Sigmoid colon (tissue), 6 donors: ENCODE measurements at regions not wholly inside any gene's neighbourhood (a gene's known extent, or its start where the extent isn't known, plus 50 kb on each side); places are given as distances from the start of the nearest gene placed in this dataset.

Experiments
- DNase-seq: peaks from one replicate; pipeline ENCODE4 v3.0.0-alpha.2; 2019
- H3K27ac ChIP-seq, 4 donors: fragments of 200-600 bp; sonication (generic); one replicate each; pipeline ENCODE4 v1.5.1; 2016 to 2019; ENCODE audit warnings: mild to moderate bottlenecking in 1 of 4
- H3K27me3 ChIP-seq, 3 donors: fragments of 200-600 bp; sonication (generic); one replicate each; pipeline ENCODE4 v1.5.1; 2019; ENCODE audit warnings: mild to moderate bottlenecking in 1 of 3
- H3K36me3 ChIP-seq, 4 donors: fragments of 200-600 bp; sonication (generic); one replicate each; pipeline ENCODE4 v1.5.1; 2016 to 2019
- H3K4me1 ChIP-seq, 4 donors: fragments of 200-600 bp; sonication (generic); one replicate each; pipeline ENCODE4 v1.5.1; 2017 to 2019
- H3K4me3 ChIP-seq, 4 donors: fragments of 200-600 bp; sonication (generic); one replicate each; pipeline ENCODE4 v1.5.1; 2017 to 2019; ENCODE audit warnings: mild to moderate bottlenecking in 2 of 4, moderate library complexity in 1 of 4
- H3K9me3 ChIP-seq, 4 donors: fragments of 200-600 bp in 3 of 4; sonication (generic) in 3 of 4; one replicate each; pipeline versions ENCODE4 v1.5.1 to v1.6.1; 2013 to 2019
- EP300 ChIP-seq, 4 donors: sonication (generic); formaldehyde crosslinking; IDR thresholded peaks; one replicate each; pipeline ENCODE4 v1.6.1; 2017; ENCODE audit warnings: antibody characterized with exemption in 4 of 4
- POLR2A ChIP-seq, 2 donors: fragments of 450-650 bp; IDR thresholded peaks; one replicate each; pipeline ENCODE4 v1.6.1; 2016; ENCODE audit warnings: antibody characterized with exemption in 2 of 2, mild to moderate bottlenecking in 2 of 2, moderate library complexity in 2 of 2
- POLR2AphosphoS5 ChIP-seq, 4 donors: sonication (generic); formaldehyde crosslinking; IDR thresholded peaks; one replicate each; pipeline ENCODE4 v1.6.1; 2017; ENCODE audit warnings: antibody characterized with exemption in 4 of 4
- WGBS, 2 donors: extraction: QIAGEN DNeasy Blood & Tissue Kit; methylation state at CpG; one replicate each; pipeline ENCODE4 v1.1.7; 2013; 5-methylcytosine and 5-hydroxymethylcytosine counted together
- intact Hi-C: fragments of 100-400 bp; cut with DNase I; formaldehyde crosslinking; loops from one replicate; pipeline ENCODE4 v1.15.1; 2023
- TF ChIP-seq, protein P1 (sequence below), 4 experiments: fragments of 450-650 bp in 3 of 4; fragments of 200-600 bp in 1 of 4; IDR thresholded peaks; one replicate each; pipeline ENCODE4 v1.5.1; 2016 to 2019; ENCODE audit warnings: antibody characterized with exemption in 4 of 4, mild to moderate bottlenecking in 3 of 4, moderate library complexity in 2 of 4
- donor health status: healthy with polysubstance abuse.
- donor health status: healthy.

DNA sequence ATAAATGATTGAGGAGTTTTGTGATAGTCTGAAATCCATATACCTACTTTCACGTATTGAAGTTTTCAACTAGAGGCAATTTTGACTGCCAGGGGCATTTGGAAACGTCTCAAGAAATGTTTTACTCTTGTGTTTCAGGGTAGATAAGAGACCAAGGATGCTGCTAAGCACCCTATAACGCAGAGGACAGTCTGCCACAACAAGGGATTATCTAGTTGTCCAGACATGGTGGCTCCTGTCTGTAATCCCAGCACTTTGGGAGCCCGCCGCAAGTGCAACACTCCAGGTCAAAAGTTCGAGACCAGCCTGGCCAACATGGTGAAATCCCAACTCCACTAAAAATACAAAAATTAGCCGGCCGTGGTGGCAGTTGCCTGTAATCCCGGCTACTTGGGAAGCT, 133.7 kb upstream of the CCNG1 start:
- no peaks in the 10 kb centered on the region for H3K4me1 ChIP-seq
- WGBS, 2 donors: 84 to 85% methylated on average over 9 of the region's 9 CpGs
- intact Hi-C loops: no loop called here

DNA sequence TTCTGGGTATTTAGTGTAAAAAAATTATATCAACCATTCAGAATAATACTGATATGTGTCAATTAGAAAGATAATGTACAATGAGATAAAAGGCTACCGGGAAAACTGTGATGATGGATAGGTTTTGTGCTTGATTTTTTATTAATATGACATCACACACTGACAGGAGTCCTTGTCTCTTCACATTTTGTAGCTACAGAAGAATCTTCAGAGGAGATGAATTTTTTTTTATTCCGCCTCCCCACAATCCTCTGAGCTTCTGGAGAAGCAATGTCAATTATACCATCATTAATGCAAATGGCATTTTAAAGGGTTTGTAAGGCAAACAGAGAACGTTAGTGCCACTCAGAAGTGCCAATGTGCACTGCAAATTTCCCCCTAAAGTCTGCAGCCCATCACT, 131.7 kb upstream of the CCNG1 start:
- no peaks in the 10 kb centered on the region for H3K9me3 ChIP-seq
- H3K4me1 ChIP-seq: no peaks in the 10 kb centered on the region
- WGBS, 2 donors: 55 to 63% methylated on average over 3 of the region's 3 CpGs
- no peaks in the 10 kb centered on the region for H3K27me3 ChIP-seq
- DNase-seq: no peak
- no peak overlapping the region for H3K4me3 ChIP-seq
- H3K27ac ChIP-seq: no peak overlapping the region
- intact Hi-C loops: no loop called here
- no peak for TF ChIP-seq EP300 (IDR thresholded peaks at IDR 0.05)
- TF ChIP-seq, protein P1, sequence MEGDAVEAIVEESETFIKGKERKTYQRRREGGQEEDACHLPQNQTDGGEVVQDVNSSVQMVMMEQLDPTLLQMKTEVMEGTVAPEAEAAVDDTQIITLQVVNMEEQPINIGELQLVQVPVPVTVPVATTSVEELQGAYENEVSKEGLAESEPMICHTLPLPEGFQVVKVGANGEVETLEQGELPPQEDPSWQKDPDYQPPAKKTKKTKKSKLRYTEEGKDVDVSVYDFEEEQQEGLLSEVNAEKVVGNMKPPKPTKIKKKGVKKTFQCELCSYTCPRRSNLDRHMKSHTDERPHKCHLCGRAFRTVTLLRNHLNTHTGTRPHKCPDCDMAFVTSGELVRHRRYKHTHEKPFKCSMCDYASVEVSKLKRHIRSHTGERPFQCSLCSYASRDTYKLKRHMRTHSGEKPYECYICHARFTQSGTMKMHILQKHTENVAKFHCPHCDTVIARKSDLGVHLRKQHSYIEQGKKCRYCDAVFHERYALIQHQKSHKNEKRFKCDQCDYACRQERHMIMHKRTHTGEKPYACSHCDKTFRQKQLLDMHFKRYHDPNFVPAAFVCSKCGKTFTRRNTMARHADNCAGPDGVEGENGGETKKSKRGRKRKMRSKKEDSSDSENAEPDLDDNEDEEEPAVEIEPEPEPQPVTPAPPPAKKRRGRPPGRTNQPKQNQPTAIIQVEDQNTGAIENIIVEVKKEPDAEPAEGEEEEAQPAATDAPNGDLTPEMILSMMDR (IDR thresholded peaks at IDR 0.05): no peak
- no peak for TF ChIP-seq POLR2A (IDR thresholded peaks at IDR 0.05)
- no peak for TF ChIP-seq POLR2AphosphoS5 (IDR thresholded peaks at IDR 0.05)
- no peaks in the 10 kb centered on the region for H3K36me3 ChIP-seq

More for the DNA sequence above, 133.7 kb upstream of the CCNG1 start:
- no peak for DNase-seq
- no peak for TF ChIP-seq POLR2A (IDR thresholded peaks at IDR 0.05)
- no peak for TF ChIP-seq POLR2AphosphoS5 (IDR thresholded peaks at IDR 0.05)
- TF ChIP-seq EP300 (IDR thresholded peaks at IDR 0.05): no peak
- TF ChIP-seq, protein P1 (IDR thresholded peaks at IDR 0.05): no peak
- H3K27ac ChIP-seq: no peak overlapping the region
- H3K9me3 ChIP-seq: no peaks in the 10 kb centered on the region
- H3K4me3 ChIP-seq: no peak overlapping the region
- H3K27me3 ChIP-seq: no peaks in the 10 kb centered on the region
- no peaks in the 10 kb centered on the region for H3K36me3 ChIP-seq

DNA sequence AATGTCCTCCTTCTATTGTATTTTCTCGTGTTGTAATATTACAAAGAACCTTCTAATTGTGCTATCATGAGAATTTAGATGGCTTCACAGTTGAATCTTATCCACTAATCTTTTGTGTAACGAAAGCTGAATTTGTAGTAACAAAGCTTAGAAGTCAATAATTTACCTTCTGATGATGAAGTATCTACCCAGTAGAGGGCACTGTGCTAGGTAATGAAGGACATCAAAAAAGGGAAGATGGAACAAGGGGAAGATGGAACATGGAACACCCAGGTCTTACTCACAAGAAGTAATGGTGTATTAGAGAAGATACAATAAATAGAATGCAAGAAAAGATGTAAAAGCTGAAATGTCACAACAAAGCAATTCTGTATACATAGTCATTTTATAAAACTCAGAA, 131.0 kb upstream of the CCNG1 start:
- intact Hi-C loops: no loop called here
- DNase-seq: no peak
- Histone ChIP-seq H3K36me3 (no peaks in the 10 kb centered on the region), H3K4me3 (no peak overlapping the region), H3K4me1 (no peaks in the 10 kb centered on the region), H3K27ac (no peak overlapping the region), H3K9me3 (no peaks in the 10 kb centered on the region), H3K27me3 (no peaks in the 10 kb centered on the region)
- TF ChIP-seq EP300 (IDR thresholded peaks at IDR 0.05) (no peak), POLR2A (IDR thresholded peaks at IDR 0.05) (no peak), POLR2AphosphoS5 (IDR thresholded peaks at IDR 0.05) (no peak)
- TF ChIP-seq, protein P1 (IDR thresholded peaks at IDR 0.05): no peak
- WGBS, 2 donors: 62 to 76% methylated on average over 2 of the region's 2 CpGs

DNA sequence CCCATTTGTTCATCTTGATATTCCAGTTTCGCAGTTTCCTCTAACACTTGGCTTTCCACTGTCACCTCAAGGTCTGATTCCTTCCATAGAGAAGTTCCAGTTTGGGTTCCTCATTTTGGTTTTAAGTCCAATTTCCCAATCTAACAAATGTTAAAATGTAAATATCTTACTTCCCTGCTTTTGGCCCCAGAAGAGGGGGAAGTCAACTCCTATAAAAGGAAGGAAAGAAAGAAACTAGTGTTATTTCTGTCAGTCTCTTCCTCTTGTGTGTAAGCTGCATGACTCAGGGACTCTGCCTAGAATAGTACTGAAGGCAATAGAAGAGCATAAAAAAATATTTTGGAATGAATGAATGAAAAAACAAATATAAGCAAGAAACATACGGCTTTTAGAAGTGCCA, 127.5 kb upstream of the CCNG1 start:
- no peaks in the 10 kb centered on the region for H3K36me3 ChIP-seq
- TF ChIP-seq POLR2AphosphoS5 (IDR thresholded peaks at IDR 0.05): no peak
- no peak for TF ChIP-seq POLR2A (IDR thresholded peaks at IDR 0.05)
- TF ChIP-seq, protein P1 (IDR thresholded peaks at IDR 0.05): no peak
- no peak for TF ChIP-seq EP300 (IDR thresholded peaks at IDR 0.05)
- H3K4me3 ChIP-seq: no peak overlapping the region
- H3K4me1 ChIP-seq: no peaks in the 10 kb centered on the region
- no peak overlapping the region for H3K27ac ChIP-seq
- 86 to 89% methylated on average over 2 of the region's 2 CpGs for WGBS, 2 donors
- H3K27me3 ChIP-seq: no peaks in the 10 kb centered on the region
- intact Hi-C loops: no loop called here
- DNase-seq: no peak
- H3K9me3 ChIP-seq: peaks cover 0 to 3% (median 0%) of the 10 kb centered on the region in 4 donors

DNA sequence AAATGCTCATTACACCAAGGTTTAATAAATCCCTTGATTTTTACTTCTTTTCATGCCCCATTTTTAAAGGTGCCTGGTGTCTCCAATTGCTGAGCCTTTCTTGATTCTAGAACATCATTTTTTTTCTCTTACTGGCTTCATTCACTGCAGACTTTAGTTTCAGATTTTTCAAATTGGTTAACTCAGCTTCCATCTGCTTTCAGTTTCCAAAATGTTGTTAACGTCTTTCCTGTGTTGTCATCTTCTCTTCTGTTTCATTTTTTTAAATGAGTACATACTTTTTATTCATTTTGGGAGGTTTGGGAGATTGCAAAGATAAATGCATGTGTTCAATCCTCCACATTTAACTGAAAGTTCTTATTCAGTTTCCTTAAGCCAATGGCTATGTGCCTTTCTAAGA, 126.4 kb upstream of the CCNG1 start:
- Histone ChIP-seq H3K27me3 (no peaks in the 10 kb centered on the region), H3K4me1 (no peaks in the 10 kb centered on the region), H3K36me3 (no peaks in the 10 kb centered on the region), H3K4me3 (no peak overlapping the region), H3K27ac (no peak overlapping the region), H3K9me3 (peaks cover 0 to 3% (median 0%) of the 10 kb centered on the region in 4 donors)
- WGBS, 2 donors: 62 to 67% methylated on average over 1 of the region's 1 CpG
- intact Hi-C loops: no loop called here
- DNase-seq: no peak
- TF ChIP-seq EP300 (IDR thresholded peaks at IDR 0.05) (no peak), POLR2AphosphoS5 (IDR thresholded peaks at IDR 0.05) (no peak), POLR2A (IDR thresholded peaks at IDR 0.05) (no peak)
- TF ChIP-seq, protein P1 (IDR thresholded peaks at IDR 0.05): no peak
